GM18508 (cell line): ENCODE measurements at regions not wholly inside any gene's neighbourhood (a gene's known extent, or its start where the extent isn't known, plus 50 kb on each side); places are given as distances from the start of the nearest gene placed in this dataset.
"Not testable (repeated sequence)": the region's sequence is repeated elsewhere in the genome, so short reads cannot be mapped to it uniquely, and the experiment has no call there.

Source experiments
- ATAC-seq: cut with Tn5 transposase; IDR thresholded peaks from one replicate; pipeline ENCODE4 v1.9.1; 2021; ENCODE audit warnings: moderate number of reproducible peaks; ENCODE audit not compliant: insufficient read depth, unreplicated experiment

GRCh38 chr2:111667542-111668273, 216.3 kb downstream of the ANAPC1 start:
- no peak for ATAC-seq

GRCh38 chr2:111668274-111668616, 215.7 kb downstream of the ANAPC1 start:
- ATAC-seq = no peak

DNA sequence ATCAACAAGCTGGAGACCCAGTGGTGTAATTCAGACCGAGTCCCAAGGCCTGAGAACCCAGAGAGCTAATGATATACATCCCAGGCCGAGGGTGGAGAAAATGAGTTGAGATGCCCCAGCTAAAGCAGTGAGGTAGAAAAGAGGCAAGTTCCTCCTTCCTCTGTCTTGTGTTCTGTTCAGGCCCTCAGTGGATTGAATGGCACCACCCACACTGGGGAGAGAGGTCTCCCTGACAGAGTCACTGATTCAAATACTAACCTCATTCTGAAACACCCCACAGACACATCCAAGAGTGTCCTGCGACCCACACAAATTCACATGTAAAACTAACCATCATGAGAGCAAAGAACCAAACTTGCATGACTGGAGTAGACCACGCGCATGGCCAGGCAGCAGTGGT, 215.3 kb downstream of the ANAPC1 start:
- ATAC-seq = no peak

DNA sequence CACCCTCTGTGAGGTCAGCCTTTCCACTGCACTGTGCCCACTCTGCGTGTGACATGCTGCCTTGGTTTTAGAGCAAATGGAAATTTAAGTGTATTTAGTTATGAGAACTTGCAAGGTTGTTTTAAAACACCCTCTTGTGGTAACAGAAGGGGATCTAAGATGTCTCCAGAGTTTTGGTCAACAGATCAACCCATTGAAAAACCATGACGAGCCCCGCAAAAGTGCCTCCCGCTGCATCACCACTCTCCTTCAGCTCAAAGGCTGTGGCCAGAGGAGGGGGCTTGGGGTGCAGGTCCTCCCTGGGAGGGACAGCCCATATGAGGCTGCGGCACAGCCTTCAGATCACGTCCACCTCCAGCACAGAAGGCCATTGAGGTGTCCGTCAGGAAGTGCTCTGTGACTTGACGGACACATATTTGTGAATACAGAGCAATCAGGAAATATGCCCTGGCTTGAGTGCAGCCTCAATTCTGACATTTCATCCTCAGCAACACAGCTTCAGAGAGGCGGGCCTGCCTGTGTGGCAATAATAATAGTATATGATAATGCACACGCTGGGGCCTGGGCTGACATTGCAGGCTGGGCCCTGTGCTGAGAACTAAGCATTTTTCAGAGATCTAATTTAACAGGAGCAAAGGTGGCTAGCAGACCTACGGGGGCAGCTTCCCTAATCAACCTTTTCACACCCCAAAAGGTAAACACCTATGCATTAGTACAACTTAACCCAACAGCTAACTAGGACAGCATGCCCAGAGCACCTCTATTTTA, 213.9 kb downstream of the ANAPC1 start:
- ATAC-seq = no peak

- ATAC-seq = no peak
These were observed 213.2 kb downstream of the ANAPC1 start for GRCh38 chr2:111670776-111671175.

DNA sequence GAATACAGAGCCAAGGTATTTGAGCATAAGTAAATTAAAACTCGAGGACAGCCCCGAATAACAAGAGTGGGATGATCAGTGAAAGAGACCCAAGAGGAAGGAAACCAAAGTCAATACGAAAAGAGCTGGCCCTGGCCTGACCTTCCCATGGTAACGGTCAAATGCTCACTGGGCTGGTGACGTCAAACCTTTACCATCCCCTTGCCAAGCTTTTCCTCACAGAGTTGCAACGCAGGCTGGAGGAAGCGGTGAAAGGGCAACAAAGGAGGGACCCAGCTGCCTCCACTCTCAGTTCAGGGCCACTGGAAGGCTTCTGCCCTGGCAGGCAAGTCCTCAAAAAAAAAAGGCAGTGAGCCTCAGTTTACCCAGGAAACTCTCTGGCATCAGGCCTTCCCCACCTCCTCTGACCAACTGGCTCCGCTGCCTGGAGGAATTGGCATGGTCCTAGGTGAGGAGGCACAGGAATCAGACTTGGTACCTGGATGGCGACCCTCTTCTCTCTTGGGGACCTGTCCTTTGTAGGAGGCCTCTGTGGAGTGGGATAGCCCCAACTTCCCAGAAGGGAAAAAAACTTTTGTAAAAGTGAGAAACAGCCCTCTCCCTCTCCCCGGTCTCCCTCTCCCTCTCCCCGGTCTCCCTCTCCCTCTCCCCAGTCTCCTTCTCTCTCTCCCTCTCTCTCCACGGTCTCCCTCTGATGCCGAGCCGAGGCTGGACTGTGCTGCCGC, 212.4 kb downstream of the ANAPC1 start:
- no peak for ATAC-seq

- ATAC-seq = not testable (repeated sequence)
These were observed 211.4 kb downstream of the ANAPC1 start for GRCh38 chr2:111672641-111673040.

- no peak for ATAC-seq
These were observed 210.5 kb downstream of the ANAPC1 start for GRCh38 chr2:111673526-111673925.

GRCh38 chr2:111675419-111676194, 208.4 kb downstream of the ANAPC1 start:
- ATAC-seq = no peak

- no peak for ATAC-seq
These were observed 207.6 kb downstream of the ANAPC1 start for GRCh38 chr2:111676291-111676822.

DNA sequence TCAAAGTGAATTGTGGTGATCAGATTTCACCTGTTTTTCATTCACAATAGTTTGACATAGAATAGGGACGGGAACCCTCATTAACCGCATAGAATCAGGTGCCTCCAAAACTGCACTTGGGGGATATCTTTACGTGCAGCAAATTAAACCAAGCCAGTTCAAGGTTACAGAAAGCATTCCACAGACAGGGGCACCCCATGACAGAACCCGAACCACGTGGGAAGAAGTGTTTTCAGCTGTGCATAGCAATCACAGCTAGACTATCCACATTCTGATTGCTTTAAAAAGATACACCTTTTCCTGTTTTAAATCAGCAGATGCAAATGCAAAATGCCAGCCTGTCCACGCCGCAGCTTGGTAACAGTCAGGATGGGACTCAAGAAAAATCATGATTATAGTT, 205.8 kb downstream of the ANAPC1 start:
- ATAC-seq = no peak

GRCh38 chr2:111678651-111679050, 205.3 kb downstream of the ANAPC1 start:
- ATAC-seq = no peak

GRCh38 chr2:111679202-111679601, 204.8 kb downstream of the ANAPC1 start:
- ATAC-seq = no peak

- no peak for ATAC-seq
These were observed 199.4 kb downstream of the ANAPC1 start for GRCh38 chr2:111684611-111685010.

DNA sequence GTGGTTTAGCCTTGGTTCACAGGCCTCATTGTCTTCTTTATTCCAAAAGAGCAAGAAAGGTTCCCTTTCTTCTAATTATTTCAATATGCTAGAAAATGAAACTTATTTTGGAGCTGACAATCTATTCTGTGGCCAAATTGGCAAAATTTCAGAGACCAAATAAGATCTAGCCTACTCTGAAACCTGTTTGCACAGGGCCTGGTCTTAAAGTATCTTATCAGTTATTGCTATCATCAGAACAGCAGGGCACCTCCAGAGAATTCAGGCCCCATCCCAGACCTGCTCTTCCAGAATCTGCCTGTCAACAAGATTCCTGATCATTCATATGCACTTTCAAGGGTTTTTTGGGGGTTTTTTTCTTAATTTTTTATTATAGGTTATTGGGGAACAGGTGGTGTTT, 198.7 kb downstream of the ANAPC1 start:
- ATAC-seq = no peak

- no peak for ATAC-seq
These were observed 197.0 kb downstream of the ANAPC1 start for GRCh38 chr2:111686994-111687393.

- ATAC-seq = no peak
These were observed 196.1 kb downstream of the ANAPC1 start for GRCh38 chr2:111687911-111688310.

GRCh38 chr2:111688482-111688881, 195.5 kb downstream of the ANAPC1 start:
- ATAC-seq = no peak

DNA sequence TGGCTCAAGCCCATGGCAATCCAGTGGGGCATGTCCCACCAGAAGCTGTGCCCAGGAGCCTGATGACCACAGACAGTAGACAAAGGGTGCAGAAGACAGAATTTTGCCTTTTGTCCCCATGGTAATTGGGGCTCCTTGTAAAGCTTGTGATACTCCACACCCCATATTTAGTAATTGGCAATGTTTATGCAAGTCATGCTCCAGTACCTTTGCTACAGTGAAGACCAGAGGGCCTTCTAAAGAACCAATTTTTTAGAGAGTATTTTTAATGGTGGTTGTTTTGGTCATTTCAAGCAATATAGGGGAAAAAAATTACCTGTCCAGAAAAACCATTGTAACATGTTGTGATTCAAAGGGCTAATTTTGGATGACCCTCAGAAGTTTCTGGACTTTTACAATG, 194.8 kb downstream of the ANAPC1 start:
- ATAC-seq = no peak

DNA sequence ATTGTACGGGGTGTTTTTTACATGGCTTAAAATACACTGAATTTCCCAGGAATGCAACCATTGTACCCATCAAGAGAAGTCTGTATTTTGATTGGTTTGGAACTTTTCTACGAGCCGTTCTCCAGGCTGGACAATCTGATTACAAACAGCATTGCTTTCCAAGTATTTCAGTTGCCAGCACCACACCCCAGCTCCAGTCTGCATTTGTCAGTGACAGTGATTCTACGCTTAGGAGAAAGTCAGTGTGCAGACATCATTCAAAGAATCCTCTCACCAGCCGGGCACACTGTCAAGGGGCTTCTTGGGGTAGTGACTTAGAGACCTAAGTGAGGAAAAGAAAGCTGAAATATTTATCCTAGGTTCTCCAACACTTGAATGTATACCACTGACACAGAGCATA, 194.1 kb downstream of the ANAPC1 start:
- no peak for ATAC-seq
